K562 (cell line): ENCODE measurements at regions not wholly inside any gene's neighbourhood (a gene's known extent, or its start where the extent isn't known, plus 50 kb on each side); places are given as distances from the start of the nearest gene placed in this dataset.

Experiments used
- BRCA1 ChIP-seq, 2 experiments: fragments of 450-650 bp in 1 of 2; sonication (generic) in 1 of 2; formaldehyde crosslinking in 1 of 2; IDR thresholded peaks; 2 replicates each; pipeline versions ENCODE4 v1.5.0 to v1.6.1; 2017 to 2020; ENCODE audit warnings: mild to moderate bottlenecking in 1 of 2, missing genetic modification reagents in 1 of 2
- BRF2 ChIP-seq: IDR thresholded peaks from 3 replicates; pipeline ENCODE4 v1.6.1; 2011; ENCODE audit warnings: borderline replicate concordance, mild to moderate bottlenecking; ENCODE audit not compliant: insufficient read length, insufficient read depth
- CBX3 ChIP-seq, 2 experiments: IDR thresholded peaks; 1 replicate in 1 of 2; 2 replicates in 1 of 2; pipeline ENCODE4 v1.6.1; 2012; ENCODE audit warnings: inconsistent platforms in 2 of 2, low read length in 2 of 2, borderline replicate concordance in 1 of 2, control low read depth in 1 of 2
- CC2D1A ChIP-seq: fragments of 450-650 bp; IDR thresholded peaks from 2 replicates; pipeline ENCODE4 v1.6.1; 2017; ENCODE audit warnings: mild to moderate bottlenecking
- CREB3L1 ChIP-seq: fragments of 450-650 bp; IDR thresholded peaks from 2 replicates; pipeline ENCODE4 v1.6.1; 2014; ENCODE audit warnings: low read depth, mild to moderate bottlenecking, moderate library complexity, borderline replicate concordance
- CUX1 ChIP-seq: fragments of 200-800 bp; sonication (Bioruptor generic); IDR thresholded peaks from 2 replicates; pipeline ENCODE4 v1.6.1; 2016; ENCODE audit warnings: missing genetic modification characterization, missing compliant biosample characterization
- FOXK1 ChIP-seq: sonication (generic); formaldehyde crosslinking; IDR thresholded peaks from 2 replicates; pipeline ENCODE4 v1.8.0; 2022; ENCODE audit warnings: missing genetic modification reagents, mild to moderate bottlenecking, borderline replicate concordance
- GTF2F1 ChIP-seq: IDR thresholded peaks from 2 replicates; pipeline ENCODE4 v1.6.1; 2011; ENCODE audit warnings: low read depth, low read length, improper control_type of control experiment
- HMGN3 ChIP-seq: IDR thresholded peaks from 2 replicates; pipeline ENCODE4 v1.6.1; 2011; ENCODE audit warnings: borderline replicate concordance, low read depth, mild to moderate bottlenecking, mixed read lengths, low read length; ENCODE audit not compliant: insufficient read length; ENCODE audit errors: extremely low read depth
- KDM2B ChIP-seq: fragments of 250-450 bp; sonication (Bioruptor Pico); IDR thresholded peaks from 2 replicates; pipeline ENCODE4 v1.8.0; 2021; ENCODE audit warnings: mild to moderate bottlenecking, moderate library complexity
- LEF1 ChIP-seq: fragments of 450-650 bp; IDR thresholded peaks from 2 replicates; pipeline ENCODE4 v1.6.1; 2016; ENCODE audit warnings: mild to moderate bottlenecking
- NR2C1 ChIP-seq, 2 experiments: fragments of 450-650 bp; IDR thresholded peaks; 2 replicates each; pipeline ENCODE4 v1.6.1; 2017; ENCODE audit warnings: mild to moderate bottlenecking in 2 of 2, antibody characterized with exemption in 1 of 2, inconsistent platforms in 1 of 2, missing compliant biosample characterization in 1 of 2, missing genetic modification characterization in 1 of 2
- PTRF ChIP-seq: fragments of 450-650 bp; IDR thresholded peaks from 2 replicates; pipeline ENCODE4 v1.6.1; 2016; ENCODE audit warnings: mild to moderate bottlenecking, missing genetic modification characterization, missing compliant biosample characterization
- SLC30A9 ChIP-seq: fragments of 250-450 bp; sonication (Bioruptor Pico); IDR thresholded peaks from 2 replicates; pipeline ENCODE4 v1.8.0; 2022; ENCODE audit warnings: mild to moderate bottlenecking, moderate library complexity
- TFAP4 ChIP-seq: sonication (generic); formaldehyde crosslinking; IDR thresholded peaks from 2 replicates; pipeline ENCODE4 v1.8.0; 2022; ENCODE audit warnings: missing genetic modification reagents, mild to moderate bottlenecking, moderate library complexity, borderline replicate concordance
- ZNF133 ChIP-seq: fragments of 250-450 bp; sonication (Bioruptor Pico); IDR thresholded peaks from 2 replicates; pipeline ENCODE4 v1.4.0; 2020; ENCODE audit warnings: mild to moderate bottlenecking
- ZNF165 ChIP-seq: fragments of 250-450 bp; sonication (Bioruptor Pico); IDR thresholded peaks from 2 replicates; pipeline ENCODE4 v1.4.0; 2020; ENCODE audit warnings: borderline replicate concordance
- ZNF436 ChIP-seq: fragments of 250-450, 450-650 bp; sonication (Bioruptor Pico); formaldehyde crosslinking; IDR thresholded peaks from 2 replicates; pipeline ENCODE4 v1.7.0; 2020; ENCODE audit warnings: mild to moderate bottlenecking
- ZNF551 ChIP-seq: fragments of 250-450 bp; sonication (Bioruptor Pico); IDR thresholded peaks from 2 replicates; pipeline ENCODE4 v1.5.0; 2021; ENCODE audit warnings: mild to moderate bottlenecking, moderate library complexity
- ZNF717 ChIP-seq: fragments of 250-450 bp; sonication (Bioruptor Pico); IDR thresholded peaks from 2 replicates; pipeline ENCODE4 v1.5.0; 2021

GRCh38 chr1:185539277-185539943, 194.8 kb upstream of the HMCN1 start (continued):
- TF ChIP-seq CREB3L1 (no peak), BRCA1 (IDR thresholded peaks at IDR 0.05) (no peak), BRCA1 (CRISPR knock-in tag; IDR thresholded peaks at IDR 0.05) (no peak), PTRF (no peak), BRF2 (no peak), CBX3 (IDR thresholded peaks at IDR 0.05; ENCODE audit: borderline replicate concordance in 1 of 2, low read length in 2 of 2) (peak in 1 of 2 experiments; percentile 30; a peak in 1 of 3 replicates), NR2C1 (IDR thresholded peaks at IDR 0.05) (no peak), NR2C1 (tag; IDR thresholded peaks at IDR 0.05) (no peak), LEF1 (peak; percentile 62; the same call in 1 of the 2 replicates), TFAP4 (CRISPR knock-in tag) (no peak), CUX1 (CRISPR knock-in tag) (no peak), HMGN3 (no peak), ZNF551 (CRISPR knock-in tag) (no peak), FOXK1 (no peak), CC2D1A (0 out of 2 replicates have a peak, but pooled peaks have one; percentile 41), KDM2B (no peak), ZNF165 (CRISPR knock-in tag) (no peak), ZNF436 (no peak), SLC30A9 (CRISPR knock-in tag) (no peak), ZNF133 (CRISPR knock-in tag) (no peak), ZNF717 (CRISPR knock-in tag) (no peak), GTF2F1 (no peak)
